GM19193 (cell line): ENCODE measurements at regions not wholly inside any gene's neighbourhood (a gene's known extent, or its start where the extent isn't known, plus 50 kb on each side); places are given as distances from the start of the nearest gene placed in this dataset.

Experiments
- POLR2A ChIP-seq: IDR thresholded peaks from 4 replicates; pipeline ENCODE4 v1.6.1; 2011; ENCODE audit not compliant: insufficient read depth, insufficient read length; ENCODE audit errors: extremely low read depth

GRCh38 chr5:165029099-165029870, 1523.9 kb downstream of the MAT2B start:
- no peak for TF ChIP-seq POLR2A

- TF ChIP-seq POLR2A, result no peak
Measured at GRCh38 chr5:165030971-165031370, 1525.6 kb downstream of the MAT2B start.

- TF ChIP-seq POLR2A, result no peak
Measured at GRCh38 chr5:165031371-165031770, 1526.0 kb downstream of the MAT2B start.

- no peak for TF ChIP-seq POLR2A
Measured at GRCh38 chr5:165035520-165035919, 1530.1 kb downstream of the MAT2B start.

GRCh38 chr5:165039748-165040147, 1534.3 kb downstream of the MAT2B start:
- TF ChIP-seq POLR2A, result no peak

GRCh38 chr5:165055476-165055875, 1550.1 kb downstream of the MAT2B start:
- TF ChIP-seq POLR2A, result no peak

- no peak for TF ChIP-seq POLR2A
Measured at GRCh38 chr5:165057145-165057544, 1551.7 kb downstream of the MAT2B start.

- TF ChIP-seq POLR2A, result no peak
Measured at GRCh38 chr5:165066751-165067385, 1561.4 kb downstream of the MAT2B start.

GRCh38 chr5:165076686-165077085, 1571.3 kb downstream of the MAT2B start:
- TF ChIP-seq POLR2A, result no peak

- no peak for TF ChIP-seq POLR2A
Measured at GRCh38 chr5:165079389-165079788, 1574.0 kb downstream of the MAT2B start.

- TF ChIP-seq POLR2A, result no peak
Measured at GRCh38 chr5:165083394-165083793, 1578.0 kb downstream of the MAT2B start.

- no peak for TF ChIP-seq POLR2A
Measured at GRCh38 chr5:165086465-165086864, 1581.0 kb downstream of the MAT2B start.

GRCh38 chr5:165094782-165095181, 1589.4 kb downstream of the MAT2B start:
- TF ChIP-seq POLR2A, result no peak

- TF ChIP-seq POLR2A, result no peak
Measured at GRCh38 chr5:165101709-165102108, 1596.3 kb downstream of the MAT2B start.

- TF ChIP-seq POLR2A, result no peak
Measured at GRCh38 chr5:165104611-165105010, 1599.2 kb downstream of the MAT2B start.

- TF ChIP-seq POLR2A, result no peak
Measured at GRCh38 chr5:165108809-165109208, 1603.4 kb downstream of the MAT2B start.
